ENCODE measurements at regions not wholly inside any gene's neighbourhood (a gene's known extent, or its start where the extent isn't known, plus 50 kb on each side); places are given as distances from the start of the nearest gene placed in this dataset.

- TF ChIP-seq CTCF (IDR thresholded peaks at IDR 0.05) (no peak), POLR2A (IDR thresholded peaks at IDR 0.05) (no peak)
These were observed 233.5 kb downstream of the IL20RB start for GRCh38 chr3:137191133-137191923.
